ENCODE measurements at regions not wholly inside any gene's neighbourhood (a gene's known extent, or its start where the extent isn't known, plus 50 kb on each side); places are given as distances from the start of the nearest gene placed in this dataset.

- no peak for TF ChIP-seq CTCF (IDR thresholded peaks at IDR 0.05; ENCODE audit: control insufficient read depth, extremely low read depth, insufficient read depth)
- DNase-seq (ENCODE audit: low read depth): no peak
- H3K4me3 ChIP-seq (ENCODE audit: low read depth, low read length): no peak overlapping the region
Observed at GRCh38 chr1:173414539-173415226, 62.5 kb upstream of the PRDX6 start.

- no peak for DNase-seq (ENCODE audit: low read depth)
- H3K4me3 ChIP-seq (ENCODE audit: low read depth, low read length): no peak overlapping the region
- no peak for TF ChIP-seq CTCF (IDR thresholded peaks at IDR 0.05; ENCODE audit: control insufficient read depth, extremely low read depth, insufficient read depth)
Observed at GRCh38 chr1:173415490-173415889, 61.6 kb upstream of the PRDX6 start.

GRCh38 chr1:173415905-173416450 lies 61.2 kb upstream of the PRDX6 start:
- no peak overlapping the region for H3K4me3 ChIP-seq (ENCODE audit: low read depth, low read length)
- TF ChIP-seq CTCF (IDR thresholded peaks at IDR 0.05; ENCODE audit: control insufficient read depth, extremely low read depth, insufficient read depth): no peak
- DNase-seq (ENCODE audit: low read depth): no peak

- TF ChIP-seq CTCF (IDR thresholded peaks at IDR 0.05; ENCODE audit: control insufficient read depth, extremely low read depth, insufficient read depth): no peak
- H3K4me3 ChIP-seq (ENCODE audit: low read depth, low read length): no peak overlapping the region
- DNase-seq (ENCODE audit: low read depth): no peak
Observed at GRCh38 chr1:173417563-173417962, 59.6 kb upstream of the PRDX6 start.

GRCh38 chr1:173418107-173418985 lies 58.8 kb upstream of the PRDX6 start:
- H3K4me3 ChIP-seq (ENCODE audit: low read depth, low read length): no peak overlapping the region
- TF ChIP-seq CTCF (IDR thresholded peaks at IDR 0.05; ENCODE audit: control insufficient read depth, extremely low read depth, insufficient read depth): no peak
- DNase-seq (ENCODE audit: low read depth): no peak

GRCh38 chr1:173420330-173420806 lies 56.8 kb upstream of the PRDX6 start:
- TF ChIP-seq CTCF (IDR thresholded peaks at IDR 0.05; ENCODE audit: control insufficient read depth, extremely low read depth, insufficient read depth): peak; percentile 76
- no peak overlapping the region for H3K4me3 ChIP-seq (ENCODE audit: low read depth, low read length)
- DNase-seq (ENCODE audit: low read depth): peak; percentile 50

Measured in LNCaP clone FGC (cell line).